Muscle layer of duodenum (tissue), 2 donors: ENCODE measurements at regions not wholly inside any gene's neighbourhood (a gene's known extent, or its start where the extent isn't known, plus 50 kb on each side); places are given as distances from the start of the nearest gene placed in this dataset.

ENCODE experiments used
- H3K27ac ChIP-seq: one replicate; pipeline ENCODE4 v1.7.0; 2013; ENCODE audit warnings: mild to moderate bottlenecking, low read length
- H3K27me3 ChIP-seq: one replicate; pipeline ENCODE4 v1.7.0; 2013; ENCODE audit warnings: low read depth, mild to moderate bottlenecking, control low read depth, low read length
- H3K36me3 ChIP-seq, 2 donors: one replicate each; pipeline ENCODE4 v1.7.0; 2013; ENCODE audit warnings: low read length in 2 of 2, control low read depth in 1 of 2, mild to moderate bottlenecking in 1 of 2; ENCODE audit not compliant: insufficient read depth in 2 of 2, control insufficient read depth in 1 of 2
- H3K4me1 ChIP-seq, 2 donors: one replicate each; pipeline ENCODE4 v1.7.0; 2013; ENCODE audit warnings: low read length in 2 of 2, mild to moderate bottlenecking in 2 of 2, control low read depth in 1 of 2, moderate library complexity in 1 of 2; ENCODE audit not compliant: insufficient read depth in 2 of 2, control insufficient read depth in 1 of 2
- H3K4me3 ChIP-seq, 2 donors: one replicate each; pipeline ENCODE4 v1.7.0; 2013; ENCODE audit warnings: low read length in 2 of 2, low read depth in 1 of 2, mild to moderate bottlenecking in 1 of 2
- H3K9me3 ChIP-seq, 2 donors: one replicate each; pipeline ENCODE4 v1.7.0; 2013; ENCODE audit warnings: low read length in 2 of 2, control low read depth in 1 of 2, mild to moderate bottlenecking in 1 of 2; ENCODE audit not compliant: control insufficient read depth in 1 of 2
- donor health status: healthy.

DNA sequence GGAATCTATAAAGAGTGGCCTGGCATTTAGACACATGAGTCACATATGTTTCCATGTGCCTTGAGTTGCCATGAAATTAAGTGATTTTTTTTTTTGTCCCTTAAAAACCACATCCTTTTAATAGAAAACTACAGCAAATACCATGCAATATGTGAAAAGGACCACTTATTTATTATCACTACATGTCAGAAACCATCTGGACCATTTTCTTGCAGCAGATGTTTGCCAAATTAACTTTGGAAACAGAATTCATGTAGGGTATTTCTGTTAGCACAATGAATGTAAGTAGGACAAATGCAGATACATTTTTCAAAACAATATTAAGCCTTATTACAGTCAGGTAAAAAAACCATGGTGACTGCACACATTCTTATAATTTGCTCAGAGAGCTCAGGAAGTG lies 230.6 kb downstream of the REEP3 start:
- Histone ChIP-seq H3K27ac (no peak overlapping the region), H3K36me3 (no peaks in the 10 kb centered on the region), H3K4me3 (no peak overlapping the region), H3K4me1 (no peaks in the 10 kb centered on the region), H3K9me3 (peaks cover 0 to 3% of the 10 kb centered on the region in 2 donors), H3K27me3 (no peaks in the 10 kb centered on the region)

GRCh38 chr10:63752318-63752717 lies 231.1 kb downstream of the REEP3 start:
- Histone ChIP-seq H3K36me3 (no peaks in the 10 kb centered on the region), H3K4me1 (no peaks in the 10 kb centered on the region), H3K27ac (no peak overlapping the region), H3K4me3 (no peak overlapping the region), H3K9me3 (peaks cover 0 to 3% of the 10 kb centered on the region in 2 donors), H3K27me3 (no peaks in the 10 kb centered on the region)

DNA sequence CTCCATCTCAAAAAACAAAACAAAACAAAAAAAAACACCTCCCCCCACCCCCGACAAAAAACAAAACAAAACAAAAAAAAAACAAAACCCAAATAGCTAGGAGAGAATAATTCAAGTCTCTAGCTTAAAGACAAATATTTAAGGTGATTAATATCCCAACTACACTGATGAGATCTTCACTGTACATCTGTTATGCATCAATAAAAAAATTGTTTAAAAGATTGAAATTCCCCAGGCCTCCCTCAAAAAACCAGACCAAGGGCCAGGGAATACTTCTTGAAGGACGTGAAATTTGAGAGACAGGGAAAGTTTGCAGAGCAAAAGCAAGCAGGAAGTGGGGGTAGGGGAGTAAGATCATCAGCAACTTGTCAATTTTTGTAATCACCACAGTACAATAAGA lies 232.6 kb downstream of the REEP3 start:
- Histone ChIP-seq H3K4me3 (no peak overlapping the region), H3K4me1 (no peaks in the 10 kb centered on the region), H3K36me3 (no peaks in the 10 kb centered on the region), H3K9me3 (peaks cover 0 to 3% of the 10 kb centered on the region in 2 donors), H3K27me3 (no peaks in the 10 kb centered on the region), H3K27ac (no peak overlapping the region)

DNA sequence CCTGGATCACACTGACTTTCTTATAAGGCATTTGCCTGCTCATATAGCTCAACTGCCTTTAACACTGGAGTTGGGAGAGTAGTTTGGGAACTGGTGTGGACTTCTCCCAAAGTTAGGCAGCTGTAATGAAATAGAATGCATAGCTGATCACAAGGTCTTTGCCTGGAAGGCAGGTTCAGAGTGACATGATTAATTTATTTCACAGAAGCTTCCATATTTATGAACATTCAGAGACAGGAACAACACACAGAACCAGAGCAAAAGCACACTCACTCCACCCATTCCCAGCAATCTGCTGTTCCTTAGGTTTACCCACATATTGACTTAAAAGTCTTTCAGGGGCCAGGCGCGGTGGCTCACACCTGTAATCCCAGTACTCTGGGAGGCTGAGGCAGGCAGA lies 234.2 kb downstream of the REEP3 start:
- H3K4me1 ChIP-seq, result no peaks in the 10 kb centered on the region
- no peaks in the 10 kb centered on the region for H3K36me3 ChIP-seq
- no peak overlapping the region for H3K4me3 ChIP-seq
- H3K27me3 ChIP-seq, result no peaks in the 10 kb centered on the region
- no peak overlapping the region for H3K27ac ChIP-seq
- H3K9me3 ChIP-seq, result peaks cover 0 to 3% of the 10 kb centered on the region in 2 donors

DNA sequence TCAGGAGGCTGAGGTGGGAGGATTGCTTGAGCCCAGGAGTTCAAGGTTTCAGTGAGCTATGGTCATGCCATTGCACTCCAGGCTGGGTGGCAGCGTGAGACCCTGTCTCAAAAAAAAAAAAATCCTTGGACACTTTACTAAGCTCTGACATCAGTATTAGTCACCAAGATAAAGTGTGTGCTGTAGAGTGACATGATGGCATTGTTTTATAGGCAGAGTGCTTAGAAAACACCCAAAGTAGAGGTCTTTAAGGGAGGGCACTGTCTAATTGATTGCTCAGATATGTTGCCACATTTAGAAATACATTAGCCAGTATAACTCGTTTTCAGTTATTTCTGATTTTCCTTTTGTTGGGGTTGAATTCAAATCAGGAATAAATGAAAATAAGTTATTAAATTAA lies 235.9 kb downstream of the REEP3 start:
- H3K27ac ChIP-seq, result no peak overlapping the region
- no peaks in the 10 kb centered on the region for H3K27me3 ChIP-seq
- H3K4me3 ChIP-seq, result no peak overlapping the region
- no peaks in the 10 kb centered on the region for H3K36me3 ChIP-seq
- H3K9me3 ChIP-seq, result peaks cover 0 to 3% of the 10 kb centered on the region in 2 donors
- no peaks in the 10 kb centered on the region for H3K4me1 ChIP-seq

- Histone ChIP-seq H3K36me3 (no peaks in the 10 kb centered on the region), H3K27ac (no peak overlapping the region), H3K27me3 (no peaks in the 10 kb centered on the region), H3K4me1 (no peaks in the 10 kb centered on the region), H3K9me3 (peaks cover 0 to 3% of the 10 kb centered on the region in 2 donors), H3K4me3 (no peak overlapping the region)
Measured at GRCh38 chr10:63758080-63758479, 236.9 kb downstream of the REEP3 start.

- no peaks in the 10 kb centered on the region for H3K36me3 ChIP-seq
- no peaks in the 10 kb centered on the region for H3K27me3 ChIP-seq
- peaks cover 0 to 3% of the 10 kb centered on the region in 2 donors for H3K9me3 ChIP-seq
- H3K4me1 ChIP-seq, result no peaks in the 10 kb centered on the region
- H3K4me3 ChIP-seq, result no peak overlapping the region
- H3K27ac ChIP-seq, result no peak overlapping the region
Measured at GRCh38 chr10:63759335-63759734, 238.1 kb downstream of the REEP3 start.

DNA sequence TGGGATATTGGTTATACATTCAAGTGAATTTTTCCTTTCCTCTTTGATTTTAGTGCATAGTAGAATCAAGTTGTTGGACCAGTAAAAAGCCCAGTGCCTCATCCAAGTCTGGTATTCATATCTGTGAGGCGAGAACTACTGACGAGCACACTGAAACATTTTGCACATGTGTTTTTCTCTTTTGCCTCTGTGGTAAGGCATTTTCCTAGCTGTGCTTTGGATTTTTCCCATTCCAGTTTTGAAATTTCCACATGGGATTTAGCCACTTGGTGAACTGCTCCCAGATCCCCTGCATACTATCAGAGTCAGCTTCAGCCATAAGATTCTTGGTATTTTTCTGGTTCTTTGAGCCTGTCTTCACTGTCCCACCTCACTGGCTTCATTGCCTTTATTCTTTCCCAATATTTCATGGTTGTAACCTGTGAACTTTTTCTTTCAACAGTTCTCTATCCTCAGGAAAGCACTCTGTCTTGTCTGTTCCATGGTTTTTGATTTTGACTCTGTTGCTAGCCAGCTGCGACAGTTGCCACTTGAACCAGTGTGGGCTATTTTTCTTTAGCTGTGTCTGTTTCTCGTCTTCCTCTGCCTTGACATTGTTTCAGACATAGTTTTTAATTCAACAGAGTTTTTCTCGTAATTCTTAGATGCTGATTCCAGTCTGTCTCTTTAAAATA lies 239.0 kb downstream of the REEP3 start:
- Histone ChIP-seq H3K27me3 (no peaks in the 10 kb centered on the region), H3K27ac (no peak overlapping the region), H3K36me3 (no peaks in the 10 kb centered on the region), H3K4me1 (no peaks in the 10 kb centered on the region), H3K9me3 (no peaks in the 10 kb centered on the region), H3K4me3 (no peak overlapping the region)

DNA sequence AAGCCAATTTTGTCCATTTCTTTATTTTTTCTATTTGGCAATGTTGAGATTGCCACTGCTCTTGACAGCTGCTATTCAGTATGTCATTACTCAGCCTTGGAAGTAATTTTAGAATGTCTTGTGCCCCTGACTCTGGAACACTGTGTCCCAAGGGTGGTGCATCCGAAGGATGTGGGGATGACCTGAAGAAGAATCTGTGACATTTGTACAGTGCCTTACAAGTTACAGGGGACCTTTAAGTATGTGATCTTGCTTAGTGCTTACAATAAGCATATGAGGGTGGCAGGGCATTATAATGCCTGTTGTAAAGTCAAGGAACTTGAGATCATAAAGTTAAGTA lies 239.5 kb downstream of the REEP3 start:
- H3K27me3 ChIP-seq, result no peaks in the 10 kb centered on the region
- H3K4me3 ChIP-seq, result no peak overlapping the region
- no peaks in the 10 kb centered on the region for H3K9me3 ChIP-seq
- H3K4me1 ChIP-seq, result no peaks in the 10 kb centered on the region
- H3K36me3 ChIP-seq, result no peaks in the 10 kb centered on the region
- H3K27ac ChIP-seq, result no peak overlapping the region

GRCh38 chr10:63761243-63761642 lies 240.0 kb downstream of the REEP3 start:
- Histone ChIP-seq H3K27me3 (no peaks in the 10 kb centered on the region), H3K36me3 (no peaks in the 10 kb centered on the region), H3K27ac (no peak overlapping the region), H3K4me1 (no peaks in the 10 kb centered on the region), H3K9me3 (no peaks in the 10 kb centered on the region), H3K4me3 (no peak overlapping the region)

GRCh38 chr10:63763744-63764143 lies 242.5 kb downstream of the REEP3 start:
- H3K4me3 ChIP-seq, result no peak overlapping the region
- no peaks in the 10 kb centered on the region for H3K36me3 ChIP-seq
- H3K9me3 ChIP-seq, result no peaks in the 10 kb centered on the region
- H3K4me1 ChIP-seq, result no peaks in the 10 kb centered on the region
- H3K27me3 ChIP-seq, result no peaks in the 10 kb centered on the region
- H3K27ac ChIP-seq, result no peak overlapping the region

DNA sequence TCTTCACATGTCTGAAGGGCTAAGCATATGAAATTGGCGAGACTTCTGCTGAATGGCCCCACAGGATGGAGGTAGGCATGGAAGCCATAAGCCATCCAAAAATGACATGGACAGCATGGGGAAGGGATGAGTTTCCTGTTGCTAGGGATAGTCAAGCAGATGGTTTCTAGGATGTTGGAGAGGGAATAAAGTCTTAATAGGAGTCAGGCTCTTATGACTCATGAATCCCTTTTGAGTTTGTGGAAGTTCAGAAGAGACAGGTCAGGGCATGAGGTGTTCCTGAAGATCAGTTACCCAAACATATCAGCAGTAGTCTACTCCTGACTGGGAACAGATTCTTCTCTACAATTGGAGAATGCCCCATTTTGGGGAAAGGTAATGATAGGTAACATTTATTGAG lies 243.9 kb downstream of the REEP3 start:
- H3K4me1 ChIP-seq, result no peaks in the 10 kb centered on the region
- no peaks in the 10 kb centered on the region for H3K27me3 ChIP-seq
- no peak overlapping the region for H3K4me3 ChIP-seq
- no peaks in the 10 kb centered on the region for H3K36me3 ChIP-seq
- H3K27ac ChIP-seq, result no peak overlapping the region
- no peaks in the 10 kb centered on the region for H3K9me3 ChIP-seq
